Body of pancreas (tissue), 4 donors: ENCODE measurements at regions not wholly inside any gene's neighbourhood (a gene's known extent, or its start where the extent isn't known, plus 50 kb on each side); places are given as distances from the start of the nearest gene placed in this dataset.
A peak's percentile ranks its signal among the peaks of the same experiment; 100 is the strongest.

Source experiments
- ATAC-seq: fragments of 150-250 bp; one replicate; pipeline ENCODE4 v1.9.1; 2016
- DNase-seq, 4 donors: peaks; one replicate each; pipeline ENCODE4 v3.0.0-alpha.2; 2019
- H3K27ac ChIP-seq, 4 donors: fragments of 200-600 bp; sonication (generic); 1 replicate in 3 of 4; 2 replicates in 1 of 4; pipeline versions ENCODE4 v1.5.1 to v1.6.1; 2016 to 2019; ENCODE audit warnings: mild to moderate bottlenecking in 1 of 4, mixed read lengths in 1 of 4, moderate library complexity in 1 of 4
- H3K27me3 ChIP-seq, 2 donors: fragments of 200-600 bp; sonication (generic); one replicate each; pipeline ENCODE4 v1.6.0; 2016; ENCODE audit warnings: mild to moderate bottlenecking in 1 of 2
- H3K36me3 ChIP-seq, 2 donors: fragments of 200-600 bp; sonication (generic); replicated peaks in 1 of 2; 2 replicates each; pipeline ENCODE4 v1.5.1; 2016; ENCODE audit warnings: low read depth in 2 of 2; ENCODE audit not compliant: insufficient read depth in 1 of 2
- H3K4me1 ChIP-seq: fragments of 200-600 bp; sonication (generic); one replicate; pipeline ENCODE4 v1.6.0; 2016
- H3K4me3 ChIP-seq, 2 donors: fragments of 200-600 bp; sonication (generic); 1 replicate in 1 of 2; 2 replicates in 1 of 2; pipeline ENCODE4 v1.5.1; 2016 to 2019
- H3K9me3 ChIP-seq, 3 donors: fragments of 200-600 bp; sonication (generic); 1 replicate in 2 of 3; 2 replicates in 1 of 3; pipeline ENCODE4 v1.5.1; 2016
- CTCF ChIP-seq, 7 experiments: fragments of 450-650 bp in 4 of 7; fragments of 200-600 bp in 3 of 7; sonication (generic) in 3 of 7; IDR thresholded peaks; one replicate each; pipeline ENCODE4 v1.5.1; 2016 to 2019; ENCODE audit warnings: antibody characterized with exemption in 7 of 7
- POLR2A ChIP-seq, 3 donors: fragments of 450-650 bp; IDR thresholded peaks; one replicate each; pipeline ENCODE4 v1.6.1; 2016; ENCODE audit warnings: antibody characterized with exemption in 3 of 3, mild to moderate bottlenecking in 2 of 3
- WGBS, 2 donors: methylation state at CpG; one replicate each; pipeline ENCODE4 v1.1.5; 2017; 5-methylcytosine and 5-hydroxymethylcytosine counted together
- intact Hi-C: fragments of 100-400 bp; cut with DNase I; formaldehyde crosslinking; loops from one replicate; pipeline ENCODE4 v1.15.1; 2023

GRCh38 chr10:31081937-31082840 is 50.5 kb upstream of the ZNF438 start:
- no peak for DNase-seq
- H3K9me3 ChIP-seq: no peaks in the 10 kb centered on the region
- TF ChIP-seq POLR2A (IDR thresholded peaks at IDR 0.05) (no peak), CTCF (IDR thresholded peaks at IDR 0.05) (no peak)
- ATAC-seq: no peak
- no peak overlapping the region for H3K4me3 ChIP-seq
- H3K27ac ChIP-seq: no peak overlapping the region
- no peaks in the 10 kb centered on the region for H3K4me1 ChIP-seq
- no peaks in the 10 kb centered on the region for H3K36me3 ChIP-seq
- 57 to 73% methylated on average over 2 of the region's 2 CpGs for WGBS, 2 donors
- intact Hi-C loops: no loop called here
- H3K27me3 ChIP-seq: no peaks in the 10 kb centered on the region

GRCh38 chr10:31083765-31084184 is 52.1 kb upstream of the ZNF438 start:
- H3K36me3 ChIP-seq: no peaks in the 10 kb centered on the region
- H3K27me3 ChIP-seq: no peaks in the 10 kb centered on the region
- 45 to 49% methylated on average over 6 of the region's 6 CpGs for WGBS, 2 donors
- H3K4me1 ChIP-seq: no peaks in the 10 kb centered on the region
- ATAC-seq (peak; percentile 55), DNase-seq (peak; percentile 24 to 52 (median 29))
- H3K27ac ChIP-seq: no peak overlapping the region
- TF ChIP-seq POLR2A (IDR thresholded peaks at IDR 0.05) (no peak), CTCF (IDR thresholded peaks at IDR 0.05) (peak in 5 of 7 experiments; percentile 22 to 34 (median 29))
- H3K4me3 ChIP-seq: no peak overlapping the region
- intact Hi-C loops: no loop called here
- H3K9me3 ChIP-seq: no peaks in the 10 kb centered on the region

- TF ChIP-seq CTCF (IDR thresholded peaks at IDR 0.05): no peak
- Histone ChIP-seq H3K27me3 (no peaks in the 10 kb centered on the region), H3K36me3 (no peaks in the 10 kb centered on the region), H3K27ac (no peak overlapping the region), H3K4me3 (no peak overlapping the region), H3K9me3 (no peaks in the 10 kb centered on the region), H3K4me1 (no peaks in the 10 kb centered on the region)
- ATAC-seq (no peak), DNase-seq (no peak)
- intact Hi-C loops: no loop called here
- 66 to 73% methylated on average over 3 of the region's 3 CpGs for WGBS, 2 donors
These were observed 55.3 kb upstream of the ZNF438 start for GRCh38 chr10:31087011-31087410.

GRCh38 chr10:31087851-31088250 is 56.2 kb upstream of the ZNF438 start:
- Histone ChIP-seq H3K9me3 (no peaks in the 10 kb centered on the region), H3K36me3 (no peaks in the 10 kb centered on the region), H3K27ac (no peak overlapping the region), H3K4me3 (no peak overlapping the region), H3K4me1 (no peaks in the 10 kb centered on the region), H3K27me3 (no peaks in the 10 kb centered on the region)
- 68 to 74% methylated on average over 1 of the region's 1 CpG for WGBS, 2 donors
- TF ChIP-seq CTCF (IDR thresholded peaks at IDR 0.05) (no peak), POLR2A (IDR thresholded peaks at IDR 0.05) (no peak)
- intact Hi-C loops: no loop called here
- DNase-seq (no peak), ATAC-seq (no peak)
